A673 (cell line): ENCODE measurements at regions not wholly inside any gene's neighbourhood (a gene's known extent, or its start where the extent isn't known, plus 50 kb on each side); places are given as distances from the start of the nearest gene placed in this dataset.

Source experiments
- CTCF ChIP-seq: fragments of 300-800, 200-600 bp; sonication (generic); conservative IDR thresholded peaks from 2 replicates; pipeline ENCODE4 v1.5.1; 2017; ENCODE audit warnings: low read depth, mild to moderate bottlenecking, antibody characterized with exemption, low read length, moderate library complexity, mixed read lengths
- EZH2 ChIP-seq: fragments of 200-600 bp; sonication (generic); IDR thresholded peaks from 2 replicates; pipeline ENCODE4 v1.6.1; 2017; ENCODE audit warnings: borderline replicate concordance, low read depth, mild to moderate bottlenecking, mixed read lengths, antibody characterized with exemption, low read length; ENCODE audit not compliant: poor library complexity, severe bottlenecking

GRCh38 chr6:41408576-41408975 lies 73.2 kb downstream of the NCR2 start:
- TF ChIP-seq CTCF (no peak), EZH2 (no peak)
